B cell (primary cell): ENCODE measurements at regions not wholly inside any gene's neighbourhood (a gene's known extent, or its start where the extent isn't known, plus 50 kb on each side); places are given as distances from the start of the nearest gene placed in this dataset.

ENCODE experiments used
- EZH2 ChIP-seq: IDR thresholded peaks from 2 replicates; pipeline ENCODE4 v1.6.1; 2012; ENCODE audit warnings: borderline replicate concordance, low read depth, mild to moderate bottlenecking, moderate library complexity, low read length; ENCODE audit not compliant: insufficient read depth, poor library complexity, severe bottlenecking
- TF ChIP-seq, protein P1 (sequence below): fragments of 200-600 bp; IDR thresholded peaks from one replicate; pipeline ENCODE4 v1.8.0; 2022; ENCODE audit warnings: antibody characterized with exemption, mild to moderate bottlenecking

DNA sequence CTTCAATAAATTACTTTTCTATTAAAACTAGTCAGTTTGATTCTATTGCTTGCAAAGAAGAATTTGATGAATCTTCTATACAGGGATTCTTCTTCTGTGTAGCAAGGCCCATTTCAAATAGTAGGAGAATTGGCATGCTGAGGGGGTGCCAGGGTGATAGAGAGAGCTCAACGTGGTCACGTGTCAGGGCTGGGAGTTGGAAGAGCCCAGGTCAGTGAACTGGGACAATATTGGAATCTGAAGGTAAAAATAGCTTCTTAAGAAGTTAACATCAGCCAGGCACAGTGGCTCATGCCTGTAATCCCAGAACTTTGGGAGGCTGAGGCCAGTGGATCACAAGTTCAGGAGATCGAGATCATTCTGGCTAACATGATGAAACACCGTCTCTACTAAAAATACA lies 64.1 kb upstream of the TLE1 start:
- TF ChIP-seq, protein P1, sequence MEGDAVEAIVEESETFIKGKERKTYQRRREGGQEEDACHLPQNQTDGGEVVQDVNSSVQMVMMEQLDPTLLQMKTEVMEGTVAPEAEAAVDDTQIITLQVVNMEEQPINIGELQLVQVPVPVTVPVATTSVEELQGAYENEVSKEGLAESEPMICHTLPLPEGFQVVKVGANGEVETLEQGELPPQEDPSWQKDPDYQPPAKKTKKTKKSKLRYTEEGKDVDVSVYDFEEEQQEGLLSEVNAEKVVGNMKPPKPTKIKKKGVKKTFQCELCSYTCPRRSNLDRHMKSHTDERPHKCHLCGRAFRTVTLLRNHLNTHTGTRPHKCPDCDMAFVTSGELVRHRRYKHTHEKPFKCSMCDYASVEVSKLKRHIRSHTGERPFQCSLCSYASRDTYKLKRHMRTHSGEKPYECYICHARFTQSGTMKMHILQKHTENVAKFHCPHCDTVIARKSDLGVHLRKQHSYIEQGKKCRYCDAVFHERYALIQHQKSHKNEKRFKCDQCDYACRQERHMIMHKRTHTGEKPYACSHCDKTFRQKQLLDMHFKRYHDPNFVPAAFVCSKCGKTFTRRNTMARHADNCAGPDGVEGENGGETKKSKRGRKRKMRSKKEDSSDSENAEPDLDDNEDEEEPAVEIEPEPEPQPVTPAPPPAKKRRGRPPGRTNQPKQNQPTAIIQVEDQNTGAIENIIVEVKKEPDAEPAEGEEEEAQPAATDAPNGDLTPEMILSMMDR = no peak
- TF ChIP-seq EZH2 = no peak
